GM12878 (cell line): ENCODE measurements at regions not wholly inside any gene's neighbourhood (a gene's known extent, or its start where the extent isn't known, plus 50 kb on each side); places are given as distances from the start of the nearest gene placed in this dataset.

ENCODE experiments used
- ATAC-seq: fragments of 200-7000 bp; cut with Tn5 transposase; 3 replicates; pipeline ENCODE4 v1.9.1; 2020; ENCODE audit warnings: mild to moderate bottlenecking, moderate library complexity
- BruUV-seq: library from RNA; stranded (reverse); fragments of 400-500 nt; replicated peaks from 2 replicates; lab custom pipeline; 2021; lab: Mats Ljungman, UMichigan
- CTCF ChIA-PET: fragments of 300-600 bp; sonication (Branson Sonifier 250); formaldehyde crosslinking; extraction: SDS; loops from one replicate; lab custom pipeline; 2021; ENCODE audit warnings: inconsistent platforms; lab: Yijun Ruan, JAX
- POLR2A ChIA-PET: fragments of 350-600 bp; formaldehyde crosslinking; extraction: SDS; loops from one replicate; lab custom pipeline; 2021; ENCODE audit warnings: inconsistent platforms; lab: Charles Lee
- RAD21 ChIA-PET: fragments of 300-600 bp; sonication (Branson Sonifier 250); formaldehyde crosslinking; loops from one replicate; lab custom pipeline; 2023; ENCODE audit warnings: antibody characterized with exemption; ENCODE audit not compliant: unreplicated experiment; lab: Charles Lee
- SMC1A ChIA-PET: fragments of 300-600 bp; sonication (Branson Sonifier 250); formaldehyde crosslinking; loops from one replicate; lab custom pipeline; 2023; ENCODE audit not compliant: unreplicated experiment, uncharacterized antibody; lab: Charles Lee
- DNase-seq: peaks from one replicate; pipeline ENCODE4 v3.0.0-alpha.2; 2011; ENCODE audit warnings: low read depth, low spot score
- FAIRE-seq: peaks from 3 replicates; lab custom pipeline; 2011; peaks lifted over from hg19 to GRCh38; lab: Jason Lieb, UNC
- H2AFZ ChIP-seq: 2 replicates; pipeline ENCODE4 v1.6.0; 2011; ENCODE audit warnings: low read depth, low read length, control low read depth; ENCODE audit not compliant: control insufficient read depth
- H3K27ac ChIP-seq: 2 replicates; pipeline ENCODE4 v1.5.1; 2011; ENCODE audit warnings: control low read depth; ENCODE audit not compliant: control insufficient read depth, insufficient read depth
- H3K27me3 ChIP-seq, 2 experiments: replicated peaks in 1 of 2; 2 replicates each; pipeline versions ENCODE4 v1.6.0 to v1.6.1; 2011; ENCODE audit warnings: low read length in 1 of 2; ENCODE audit not compliant: control insufficient read depth in 2 of 2, insufficient read depth in 2 of 2
- H3K36me3 ChIP-seq, 2 experiments: 2 replicates each; pipeline ENCODE4 v1.5.1; 2011; ENCODE audit warnings: low read length in 1 of 2; ENCODE audit not compliant: control insufficient read depth in 2 of 2, insufficient read depth in 2 of 2
- H3K4me1 ChIP-seq: 2 replicates; pipeline ENCODE4 v1.6.1; 2011; ENCODE audit warnings: mild to moderate bottlenecking, low read length, moderate library complexity, mixed read lengths; ENCODE audit not compliant: control insufficient read depth, insufficient read depth
- H3K4me2 ChIP-seq: 2 replicates; pipeline ENCODE4 v1.6.0; 2011; ENCODE audit warnings: control low read depth; ENCODE audit not compliant: control insufficient read depth, insufficient read depth
- H3K4me3 ChIP-seq: fragments of 200-600 bp; sonication (generic); 2 replicates; pipeline ENCODE4 v1.5.1; 2016
- H3K79me2 ChIP-seq: 2 replicates; pipeline ENCODE4 v1.6.0; 2011; ENCODE audit warnings: low read length; ENCODE audit not compliant: control insufficient read depth, insufficient read depth
- H3K9ac ChIP-seq: 2 replicates; pipeline ENCODE4 v1.8.0; 2011; ENCODE audit warnings: low read length, control low read depth, mixed read lengths; ENCODE audit not compliant: control insufficient read depth, insufficient read depth
- H3K9me3 ChIP-seq: replicated peaks from 3 replicates; pipeline ENCODE4 v1.5.1; 2011; ENCODE audit warnings: mild to moderate bottlenecking, low read length; ENCODE audit not compliant: control insufficient read depth, insufficient read depth
- H4K20me1 ChIP-seq: 2 replicates; pipeline ENCODE4 v1.6.0; 2011; ENCODE audit not compliant: control insufficient read depth, insufficient read depth
- GABPA ChIP-seq: IDR thresholded peaks from 2 replicates; pipeline ENCODE4 v1.6.1; 2014; ENCODE audit warnings: antibody characterized with exemption, low read depth, mild to moderate bottlenecking, inconsistent platforms
- JUND ChIP-seq: IDR thresholded peaks from 2 replicates; pipeline ENCODE4 v1.6.1; 2012; ENCODE audit warnings: low read depth, mild to moderate bottlenecking, low read length, improper control_type of control experiment, moderate library complexity
- KAT2A ChIP-seq: conservative IDR thresholded peaks from 2 replicates; pipeline ENCODE4 v1.6.1; 2011; ENCODE audit warnings: low read depth, low read length; ENCODE audit not compliant: control insufficient read depth
- MEF2B ChIP-seq: fragments of 450-650 bp; IDR thresholded peaks from 2 replicates; pipeline ENCODE4 v1.6.1; 2018; ENCODE audit warnings: mild to moderate bottlenecking, moderate library complexity; ENCODE audit not compliant: partially characterized antibody, poor library complexity, severe bottlenecking
- MYB ChIP-seq: fragments of 150-350 bp; IDR thresholded peaks from 2 replicates; pipeline ENCODE4 v1.6.1; 2014; ENCODE audit warnings: mild to moderate bottlenecking, low read depth, low read length, borderline replicate concordance
- NFYB ChIP-seq: IDR thresholded peaks from 2 replicates; pipeline ENCODE4 v1.6.1; 2011; ENCODE audit warnings: low read depth, mild to moderate bottlenecking, low read length, improper control_type of control experiment, moderate library complexity; ENCODE audit not compliant: insufficient read depth
- POLR2AphosphoS2 ChIP-seq: IDR thresholded peaks from 2 replicates; pipeline ENCODE4 v1.6.1; 2011; ENCODE audit warnings: low read depth, mild to moderate bottlenecking, low read length, improper control_type of control experiment, moderate library complexity
- POLR2AphosphoS5 ChIP-seq: IDR thresholded peaks from 2 replicates; pipeline ENCODE4 v1.6.1; 2011; ENCODE audit warnings: mild to moderate bottlenecking, low read length, inconsistent platforms
- RUNX3 ChIP-seq: IDR thresholded peaks from 2 replicates; pipeline ENCODE4 v1.6.1; 2012; ENCODE audit warnings: low read length, inconsistent platforms
- SMAD1 ChIP-seq: fragments of 450-650 bp; IDR thresholded peaks from 2 replicates; pipeline ENCODE4 v1.6.1; 2018; ENCODE audit warnings: mild to moderate bottlenecking, low read depth; ENCODE audit not compliant: partially characterized antibody
- TAF1 ChIP-seq: IDR thresholded peaks from 2 replicates; pipeline ENCODE4 v1.6.1; 2011; ENCODE audit warnings: mild to moderate bottlenecking, low read depth, low read length, borderline replicate concordance
- YY1 ChIP-seq: IDR thresholded peaks from 2 replicates; pipeline ENCODE4 v1.6.1; 2011; ENCODE audit warnings: low read depth, mild to moderate bottlenecking, low read length
- WGBS: methylation state at CpG from one replicate; pipeline ENCODE4 v1.1.6; 2016; ENCODE audit warnings: low lambda C conversion rate; ENCODE audit not compliant: insufficient replicate concordance, insufficient coverage; ENCODE audit errors: missing lambda C conversion rate; 5-methylcytosine and 5-hydroxymethylcytosine counted together
- in situ Hi-C: fragments of 300-500 bp; cut with MboI; formaldehyde crosslinking; loops from 9 replicates; pipeline ENCODE4 v1.14.3; 2018; ENCODE audit warnings: mixed read lengths
- intact Hi-C: fragments of 100-400 bp; cut with micrococcal nuclease; formaldehyde crosslinking; loops from one replicate; pipeline ENCODE4 v1.14.2; 2022; ENCODE audit not compliant: unreplicated experiment
- TF ChIP-seq, protein P1 (sequence below): fragments of 450-650 bp; IDR thresholded peaks from 2 replicates; pipeline ENCODE4 v1.6.1; 2016; ENCODE audit warnings: mild to moderate bottlenecking

DNA sequence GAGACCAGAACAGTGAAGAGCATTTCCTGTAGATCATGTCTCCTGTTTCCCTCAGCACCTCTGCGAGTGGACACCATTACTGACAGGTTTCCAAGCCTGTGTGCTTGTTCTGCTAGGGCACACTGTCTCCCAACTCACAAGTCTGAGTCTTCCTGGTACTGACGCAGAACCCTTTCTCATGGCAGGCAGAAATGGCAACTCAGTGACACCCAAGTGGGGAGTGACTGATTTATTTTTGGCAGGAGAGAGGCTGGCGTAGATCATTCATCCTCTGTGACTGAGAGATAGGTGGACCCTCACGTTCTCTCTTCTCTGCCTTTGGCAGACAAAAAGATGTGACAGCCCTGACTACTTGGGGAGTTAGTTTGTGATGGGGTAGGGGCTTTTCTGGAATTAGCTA, 183.4 kb downstream of the RFC3 start (continued):
- TF ChIP-seq POLR2AphosphoS5 (no peak), NFYB (no peak), MYB (no peak), GABPA (no peak), KAT2A (no peak)

DNA sequence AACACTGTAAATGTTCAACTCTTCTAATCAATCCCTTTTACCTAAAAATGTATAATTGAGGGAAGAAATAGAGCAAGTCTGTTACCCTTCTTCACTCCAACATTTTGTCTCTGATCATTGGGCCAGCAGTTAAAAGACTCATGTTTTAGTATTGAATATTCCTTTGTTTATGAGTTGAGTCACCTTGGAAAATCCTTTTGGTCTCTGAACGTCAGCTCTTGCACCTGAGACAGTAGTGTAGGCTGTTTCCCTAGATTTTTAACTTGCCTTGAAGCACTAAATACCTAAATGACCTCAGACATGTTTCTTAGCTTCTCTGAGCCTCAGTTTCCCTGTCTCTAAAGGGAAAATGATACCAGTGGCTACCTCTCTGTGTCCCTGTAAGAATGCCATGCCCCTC, 184.2 kb downstream of the RFC3 start:
- ChIA-PET RAD21 (no interaction called here), CTCF (no interaction called here), SMC1A (no interaction called here), POLR2A (no interaction called here)
- Histone ChIP-seq H3K9ac (no peak overlapping the region), H3K4me3 (no peak overlapping the region), H4K20me1 (no peaks in the 10 kb centered on the region), H3K4me2 (no peak overlapping the region), H3K4me1 (no peaks in the 10 kb centered on the region), H3K27ac (no peak overlapping the region), H3K27me3 (no peaks in the 10 kb centered on the region), H2AFZ (no peak overlapping the region)
- BruUV-seq: no TSS peak
- in situ Hi-C loops: no loop called here
- intact Hi-C loops: no loop called here
- FAIRE-seq: no peak
- 0% methylated on average over 1 of the region's 1 CpG for WGBS
- TF ChIP-seq RUNX3 (no peak), POLR2AphosphoS2 (no peak), JUND (no peak), SMAD1 (no peak), MEF2B (no peak), TAF1 (no peak), KAT2A (no peak), YY1 (no peak)
- TF ChIP-seq, protein P1, sequence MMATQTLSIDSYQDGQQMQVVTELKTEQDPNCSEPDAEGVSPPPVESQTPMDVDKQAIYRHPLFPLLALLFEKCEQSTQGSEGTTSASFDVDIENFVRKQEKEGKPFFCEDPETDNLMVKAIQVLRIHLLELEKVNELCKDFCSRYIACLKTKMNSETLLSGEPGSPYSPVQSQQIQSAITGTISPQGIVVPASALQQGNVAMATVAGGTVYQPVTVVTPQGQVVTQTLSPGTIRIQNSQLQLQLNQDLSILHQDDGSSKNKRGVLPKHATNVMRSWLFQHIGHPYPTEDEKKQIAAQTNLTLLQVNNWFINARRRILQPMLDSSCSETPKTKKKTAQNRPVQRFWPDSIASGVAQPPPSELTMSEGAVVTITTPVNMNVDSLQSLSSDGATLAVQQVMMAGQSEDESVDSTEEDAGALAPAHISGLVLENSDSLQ: no peak
- TF ChIP-seq, all 136 proteins: peak for 0
- Histone ChIP-seq H3K36me3 (no peaks in the 10 kb centered on the region), H3K79me2 (no peaks in the 10 kb centered on the region), H3K9me3 (no peaks in the 10 kb centered on the region)
- ATAC-seq (no peak), DNase-seq (no peak)
